ENCODE measurements at regions not wholly inside any gene's neighbourhood (a gene's known extent, or its start where the extent isn't known, plus 50 kb on each side); places are given as distances from the start of the nearest gene placed in this dataset.

DNA sequence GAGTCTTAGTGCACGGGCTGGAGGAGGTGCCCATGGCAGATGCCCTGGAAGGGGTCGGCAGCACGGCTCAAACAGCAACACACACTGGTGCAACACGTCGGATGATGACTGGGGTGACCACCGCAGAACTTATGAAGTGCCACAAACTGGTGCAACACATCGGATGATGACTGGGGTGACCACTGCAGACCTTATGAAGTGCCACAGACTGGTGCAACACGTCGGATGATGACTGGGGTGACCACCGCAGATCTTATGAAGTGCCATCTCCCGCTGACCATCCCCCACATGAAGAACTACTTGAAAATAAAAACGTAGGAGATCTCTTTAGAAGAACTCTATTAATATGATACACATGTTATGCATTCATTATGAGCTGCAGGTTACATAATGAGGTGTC lies 218.3 kb downstream of the TBXT start:
- no peak for DNase-seq (ENCODE audit: low read depth)
- H3K4me3 ChIP-seq (ENCODE audit: low read length) = no peak overlapping the region
- TF ChIP-seq, protein P1, sequence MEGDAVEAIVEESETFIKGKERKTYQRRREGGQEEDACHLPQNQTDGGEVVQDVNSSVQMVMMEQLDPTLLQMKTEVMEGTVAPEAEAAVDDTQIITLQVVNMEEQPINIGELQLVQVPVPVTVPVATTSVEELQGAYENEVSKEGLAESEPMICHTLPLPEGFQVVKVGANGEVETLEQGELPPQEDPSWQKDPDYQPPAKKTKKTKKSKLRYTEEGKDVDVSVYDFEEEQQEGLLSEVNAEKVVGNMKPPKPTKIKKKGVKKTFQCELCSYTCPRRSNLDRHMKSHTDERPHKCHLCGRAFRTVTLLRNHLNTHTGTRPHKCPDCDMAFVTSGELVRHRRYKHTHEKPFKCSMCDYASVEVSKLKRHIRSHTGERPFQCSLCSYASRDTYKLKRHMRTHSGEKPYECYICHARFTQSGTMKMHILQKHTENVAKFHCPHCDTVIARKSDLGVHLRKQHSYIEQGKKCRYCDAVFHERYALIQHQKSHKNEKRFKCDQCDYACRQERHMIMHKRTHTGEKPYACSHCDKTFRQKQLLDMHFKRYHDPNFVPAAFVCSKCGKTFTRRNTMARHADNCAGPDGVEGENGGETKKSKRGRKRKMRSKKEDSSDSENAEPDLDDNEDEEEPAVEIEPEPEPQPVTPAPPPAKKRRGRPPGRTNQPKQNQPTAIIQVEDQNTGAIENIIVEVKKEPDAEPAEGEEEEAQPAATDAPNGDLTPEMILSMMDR (conservative IDR thresholded peaks at IDR 0.05; ENCODE audit: low read depth, low read length) = no peak

DNA sequence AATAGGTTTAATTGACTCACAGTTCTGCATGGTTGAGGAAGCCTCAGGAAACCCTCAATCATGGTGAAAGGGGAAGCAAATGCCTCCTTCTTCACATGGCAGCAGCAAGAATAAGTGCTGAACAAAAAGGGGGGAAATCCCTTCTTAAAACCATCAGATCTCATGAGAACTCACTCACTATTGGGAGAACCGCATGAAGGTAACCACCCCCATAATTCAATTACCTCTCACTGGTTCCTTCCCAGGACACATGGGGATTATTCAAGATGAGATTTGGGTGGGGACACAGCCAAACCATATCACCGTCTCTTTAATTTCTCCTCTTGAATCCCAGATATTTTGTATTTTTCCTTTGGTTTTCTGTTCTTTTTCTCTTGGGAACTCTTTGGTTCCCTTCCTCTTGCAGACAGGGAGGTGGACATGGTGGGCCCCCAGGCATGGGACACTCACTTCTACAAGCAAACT lies 223.6 kb downstream of the TBXT start:
- H3K4me3 ChIP-seq (ENCODE audit: low read length) = no peak overlapping the region
- TF ChIP-seq, protein P1 (conservative IDR thresholded peaks at IDR 0.05; ENCODE audit: low read depth, low read length) = no peak
- no peak for DNase-seq (ENCODE audit: low read depth)

DNA sequence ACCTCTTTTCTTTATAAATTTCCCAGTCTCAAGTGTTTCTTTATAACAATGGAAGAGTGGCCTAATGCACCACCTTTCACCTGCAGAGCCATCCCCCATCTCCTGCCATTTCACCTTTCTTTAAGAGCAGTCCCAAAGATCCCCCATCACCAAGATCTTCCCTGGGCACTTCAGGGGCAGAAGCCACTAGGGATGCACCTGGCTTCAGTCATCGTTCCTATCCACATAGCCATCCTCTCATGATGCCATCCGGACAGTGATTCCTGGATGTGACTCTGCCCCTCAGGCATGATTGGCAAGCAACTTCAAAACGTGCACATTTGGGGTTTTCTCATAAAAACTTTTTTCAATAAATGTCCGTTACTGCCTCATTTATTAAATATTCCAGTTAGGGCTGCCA lies 225.9 kb downstream of the TBXT start:
- TF ChIP-seq, protein P1 (conservative IDR thresholded peaks at IDR 0.05; ENCODE audit: low read depth, low read length) = no peak
- DNase-seq (ENCODE audit: low read depth) = no peak
- H3K4me3 ChIP-seq (ENCODE audit: low read length) = no peak overlapping the region

DNA sequence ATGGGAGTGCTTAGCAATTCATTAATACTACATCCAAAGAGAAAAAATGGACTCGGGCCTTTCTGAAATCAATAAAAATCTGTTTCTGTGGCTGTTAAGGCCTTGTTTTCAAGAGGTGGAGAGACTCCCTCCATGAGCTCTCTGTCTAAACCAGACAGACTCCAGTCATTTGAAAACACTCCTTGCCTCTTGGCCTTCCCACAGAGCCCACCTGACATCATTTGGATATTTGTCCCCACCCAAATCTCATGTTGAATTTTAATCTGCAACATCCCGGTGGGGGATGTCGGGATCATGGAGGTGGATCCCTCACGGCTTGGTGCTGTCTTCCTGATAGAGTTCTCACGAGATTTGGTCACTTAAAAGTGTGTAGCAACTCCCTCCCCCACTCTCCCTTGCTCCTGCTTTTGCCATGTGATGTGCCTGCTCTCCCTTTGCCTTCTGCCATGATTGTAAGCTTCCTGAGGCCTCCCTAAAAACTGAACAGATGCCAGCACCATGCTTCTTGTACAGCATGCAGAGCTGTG lies 226.3 kb downstream of the TBXT start:
- no peak for DNase-seq (ENCODE audit: low read depth)
- no peak overlapping the region for H3K4me3 ChIP-seq (ENCODE audit: low read length)
- TF ChIP-seq, protein P1 (conservative IDR thresholded peaks at IDR 0.05; ENCODE audit: low read depth, low read length) = no peak

DNA sequence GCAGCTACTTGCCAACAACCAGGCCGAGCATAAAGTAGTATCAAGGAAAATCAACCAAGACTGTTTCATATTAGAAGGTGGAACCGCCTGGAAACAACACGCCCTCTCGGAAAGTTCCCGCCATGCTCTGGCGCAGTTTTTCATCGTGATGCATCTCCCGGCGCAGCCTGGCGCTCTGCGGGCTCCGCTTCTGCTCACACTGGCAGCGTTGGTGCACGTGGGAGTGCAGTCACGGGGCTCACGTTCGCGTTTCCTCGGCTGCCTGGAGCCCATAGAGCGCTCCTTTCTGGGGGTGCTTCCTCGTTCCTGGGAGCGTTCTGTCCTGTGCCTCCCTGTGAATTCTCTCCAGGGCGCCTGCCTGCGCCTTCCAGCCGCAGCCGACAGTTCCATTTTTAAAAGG lies 227.3 kb downstream of the TBXT start:
- TF ChIP-seq, protein P1 (conservative IDR thresholded peaks at IDR 0.05; ENCODE audit: low read depth, low read length) = no peak
- no peak overlapping the region for H3K4me3 ChIP-seq (ENCODE audit: low read length)
- no peak for DNase-seq (ENCODE audit: low read depth)

DNA sequence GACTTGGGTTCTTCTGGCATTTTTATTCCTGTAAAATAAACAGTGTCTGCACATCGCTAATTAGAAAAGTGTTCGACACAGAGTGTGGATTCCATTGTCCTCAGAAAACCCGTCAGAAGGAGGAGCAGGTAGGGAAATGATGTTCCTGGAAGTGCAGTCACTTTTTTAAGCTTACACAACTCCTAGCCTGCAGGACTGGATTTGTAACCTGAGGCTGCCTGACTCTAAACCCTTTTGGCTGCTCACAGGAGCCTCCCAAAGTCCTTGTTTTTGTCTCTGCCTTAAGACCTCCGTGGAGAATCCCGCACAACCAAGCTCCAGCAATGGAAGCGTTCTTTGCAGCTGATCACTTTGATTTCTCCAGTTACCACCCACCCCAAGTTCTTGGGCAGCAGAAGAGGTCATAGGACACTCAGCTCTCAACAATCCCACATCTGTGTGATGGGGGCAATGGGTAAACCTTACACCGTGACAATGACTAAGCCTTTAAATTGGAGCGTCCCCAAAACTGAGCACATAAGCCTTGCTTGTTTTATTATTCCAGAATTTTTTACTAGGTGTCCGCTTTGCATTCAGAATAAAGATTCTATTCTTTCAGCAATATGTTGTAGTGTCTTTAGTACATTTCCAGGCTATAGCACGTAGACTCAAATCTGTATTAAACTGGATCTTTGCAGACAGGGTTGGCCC lies 227.9 kb downstream of the TBXT start:
- DNase-seq (ENCODE audit: low read depth) = no peak
- TF ChIP-seq, protein P1 (conservative IDR thresholded peaks at IDR 0.05; ENCODE audit: low read depth, low read length) = no peak
- no peak overlapping the region for H3K4me3 ChIP-seq (ENCODE audit: low read length)

DNA sequence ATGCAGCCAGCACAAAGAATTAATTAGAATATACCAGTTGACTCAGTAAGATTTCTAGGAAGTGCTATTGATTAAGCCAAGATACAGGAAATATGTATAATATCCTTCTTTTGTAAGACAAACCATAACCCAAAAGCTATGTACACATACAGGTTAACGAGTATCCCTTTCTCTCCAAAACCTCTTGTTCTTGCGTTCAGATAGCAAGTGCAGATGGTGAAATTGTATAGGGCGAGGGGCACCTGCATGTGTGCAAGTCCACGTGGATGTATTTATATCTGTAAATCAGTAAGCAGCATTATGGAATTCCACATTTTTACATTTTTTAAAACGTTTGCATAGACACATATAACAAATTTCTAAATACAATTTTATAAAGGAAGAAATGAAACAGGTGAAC lies 228.6 kb downstream of the TBXT start:
- TF ChIP-seq, protein P1 (conservative IDR thresholded peaks at IDR 0.05; ENCODE audit: low read depth, low read length) = no peak
- no peak overlapping the region for H3K4me3 ChIP-seq (ENCODE audit: low read length)
- no peak for DNase-seq (ENCODE audit: low read depth)

Data from retinal pigment epithelial cell (primary cell).